Prostate gland (tissue), 2 donors: ENCODE measurements at regions not wholly inside any gene's neighbourhood (a gene's known extent, or its start where the extent isn't known, plus 50 kb on each side); places are given as distances from the start of the nearest gene placed in this dataset.

Source experiments
- POLR2A ChIP-seq: fragments of 450-650 bp; IDR thresholded peaks from one replicate; pipeline ENCODE4 v1.6.1; 2016; ENCODE audit warnings: antibody characterized with exemption, mild to moderate bottlenecking
- TF ChIP-seq, protein P1 (sequence below), 4 experiments: fragments of 200-600 bp in 2 of 4; fragments of 450-650 bp in 2 of 4; sonication (generic) in 2 of 4; IDR thresholded peaks; 1 replicate in 3 of 4; 2 replicates in 1 of 4; pipeline ENCODE4 v1.5.1; 2016 to 2019; ENCODE audit warnings: antibody characterized with exemption in 4 of 4, mild to moderate bottlenecking in 2 of 4, moderate library complexity in 2 of 4

DNA sequence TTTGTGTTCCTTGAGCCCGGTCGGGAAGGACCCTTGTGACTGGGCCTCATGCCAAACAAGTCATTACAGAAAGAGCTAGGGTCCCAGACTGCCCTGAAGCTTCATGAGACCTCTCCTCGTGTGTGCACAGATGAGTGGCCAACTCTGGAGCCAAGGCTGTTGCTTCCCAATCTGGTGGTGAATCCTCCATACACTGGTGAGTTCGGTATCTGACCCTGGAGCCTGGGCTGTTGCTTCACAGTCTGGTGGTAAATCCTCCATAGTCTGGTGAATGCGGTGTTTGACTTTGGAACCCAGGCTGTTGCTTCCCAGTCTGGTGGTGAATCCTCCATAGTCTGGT lies 737.8 kb downstream of the MATN1 start:
- TF ChIP-seq, protein P1, sequence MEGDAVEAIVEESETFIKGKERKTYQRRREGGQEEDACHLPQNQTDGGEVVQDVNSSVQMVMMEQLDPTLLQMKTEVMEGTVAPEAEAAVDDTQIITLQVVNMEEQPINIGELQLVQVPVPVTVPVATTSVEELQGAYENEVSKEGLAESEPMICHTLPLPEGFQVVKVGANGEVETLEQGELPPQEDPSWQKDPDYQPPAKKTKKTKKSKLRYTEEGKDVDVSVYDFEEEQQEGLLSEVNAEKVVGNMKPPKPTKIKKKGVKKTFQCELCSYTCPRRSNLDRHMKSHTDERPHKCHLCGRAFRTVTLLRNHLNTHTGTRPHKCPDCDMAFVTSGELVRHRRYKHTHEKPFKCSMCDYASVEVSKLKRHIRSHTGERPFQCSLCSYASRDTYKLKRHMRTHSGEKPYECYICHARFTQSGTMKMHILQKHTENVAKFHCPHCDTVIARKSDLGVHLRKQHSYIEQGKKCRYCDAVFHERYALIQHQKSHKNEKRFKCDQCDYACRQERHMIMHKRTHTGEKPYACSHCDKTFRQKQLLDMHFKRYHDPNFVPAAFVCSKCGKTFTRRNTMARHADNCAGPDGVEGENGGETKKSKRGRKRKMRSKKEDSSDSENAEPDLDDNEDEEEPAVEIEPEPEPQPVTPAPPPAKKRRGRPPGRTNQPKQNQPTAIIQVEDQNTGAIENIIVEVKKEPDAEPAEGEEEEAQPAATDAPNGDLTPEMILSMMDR (IDR thresholded peaks at IDR 0.05) = no peak
- no peak for TF ChIP-seq POLR2A
